GM23248 (cell line): ENCODE measurements at regions not wholly inside any gene's neighbourhood (a gene's known extent, or its start where the extent isn't known, plus 50 kb on each side); places are given as distances from the start of the nearest gene placed in this dataset.

Experiments used
- DNase-seq: peaks from one replicate; pipeline ENCODE4 v3.0.0-alpha.2; 2015
- H2AFZ ChIP-seq: fragments of 200-600 bp; sonication (generic); 2 replicates; pipeline ENCODE4 v1.6.1; 2016; ENCODE audit warnings: antibody characterized with exemption
- H3F3A ChIP-seq: fragments of 200-600 bp; sonication (generic); 2 replicates; pipeline ENCODE4 v1.6.1; 2016; ENCODE audit warnings: mild to moderate bottlenecking, antibody characterized with exemption, mixed run types; ENCODE audit not compliant: insufficient read depth
- H3K27ac ChIP-seq: fragments of 200-600 bp; sonication (generic); 2 replicates; pipeline ENCODE4 v1.5.1; 2016; ENCODE audit warnings: mild to moderate bottlenecking
- H3K27me3 ChIP-seq: fragments of 200-600 bp; sonication (generic); replicated peaks from 2 replicates; pipeline ENCODE4 v1.6.1; 2016; ENCODE audit warnings: mild to moderate bottlenecking; ENCODE audit not compliant: insufficient read depth
- H3K36me3 ChIP-seq: fragments of 200-600 bp; sonication (generic); 2 replicates; pipeline ENCODE4 v1.6.1; 2016; ENCODE audit warnings: low read depth, mild to moderate bottlenecking
- H3K4me1 ChIP-seq: fragments of 200-600 bp; sonication (generic); 2 replicates; pipeline ENCODE4 v1.6.1; 2016; ENCODE audit warnings: mild to moderate bottlenecking; ENCODE audit not compliant: insufficient read depth
- H3K4me2 ChIP-seq: fragments of 200-600 bp; sonication (generic); one replicate; pipeline ENCODE4 v1.6.1; 2016; ENCODE audit warnings: mild to moderate bottlenecking; ENCODE audit not compliant: unreplicated experiment
- H3K4me3 ChIP-seq: fragments of 200-600 bp; sonication (generic); 2 replicates; pipeline ENCODE4 v1.5.1; 2016; ENCODE audit warnings: mild to moderate bottlenecking
- H3K79me2 ChIP-seq: fragments of 200-600 bp; sonication (generic); 2 replicates; pipeline ENCODE4 v1.6.1; 2016; ENCODE audit warnings: mild to moderate bottlenecking; ENCODE audit not compliant: insufficient read depth
- H3K9ac ChIP-seq: fragments of 200-600 bp; sonication (generic); 2 replicates; pipeline ENCODE4 v1.6.1; 2016; ENCODE audit warnings: mild to moderate bottlenecking
- H3K9me2 ChIP-seq: fragments of 200-600 bp; sonication (generic); 2 replicates; pipeline ENCODE4 v1.6.1; 2016; ENCODE audit warnings: mixed run types, mild to moderate bottlenecking, moderate library complexity; ENCODE audit not compliant: insufficient read depth
- H3K9me3 ChIP-seq: fragments of 200-600 bp; sonication (generic); one replicate; pipeline ENCODE4 v1.6.1; 2017; ENCODE audit warnings: low read depth
- H4K20me1 ChIP-seq: fragments of 200-600 bp; sonication (generic); 2 replicates; pipeline ENCODE4 v1.6.0; 2016; ENCODE audit not compliant: insufficient read depth
- EZH2 ChIP-seq: fragments of 200-600 bp; sonication (generic); IDR thresholded peaks from 2 replicates; pipeline ENCODE4 v1.6.1; 2018; ENCODE audit warnings: antibody characterized with exemption, mild to moderate bottlenecking; ENCODE audit not compliant: insufficient read depth, poor library complexity, severe bottlenecking
- EZH2phosphoT487 ChIP-seq: fragments of 200-600 bp; sonication (generic); IDR thresholded peaks from 2 replicates; pipeline ENCODE4 v1.6.1; 2018; ENCODE audit warnings: antibody characterized with exemption, moderate library complexity, mild to moderate bottlenecking, low read depth; ENCODE audit not compliant: insufficient read depth
- WGBS, 2 experiments: methylation state at CpG; one replicate each; pipeline ENCODE4 v1.1.6; 2015 to 2017; ENCODE audit warnings: low lambda C conversion rate in 2 of 2, low coverage in 1 of 2; ENCODE audit errors: missing lambda C conversion rate in 2 of 2; 5-methylcytosine and 5-hydroxymethylcytosine counted together
- in situ Hi-C: fragments of 300-500 bp; cut with MboI; formaldehyde crosslinking; loops from 2 replicates; pipeline ENCODE4 v1.15.0; 2020

DNA sequence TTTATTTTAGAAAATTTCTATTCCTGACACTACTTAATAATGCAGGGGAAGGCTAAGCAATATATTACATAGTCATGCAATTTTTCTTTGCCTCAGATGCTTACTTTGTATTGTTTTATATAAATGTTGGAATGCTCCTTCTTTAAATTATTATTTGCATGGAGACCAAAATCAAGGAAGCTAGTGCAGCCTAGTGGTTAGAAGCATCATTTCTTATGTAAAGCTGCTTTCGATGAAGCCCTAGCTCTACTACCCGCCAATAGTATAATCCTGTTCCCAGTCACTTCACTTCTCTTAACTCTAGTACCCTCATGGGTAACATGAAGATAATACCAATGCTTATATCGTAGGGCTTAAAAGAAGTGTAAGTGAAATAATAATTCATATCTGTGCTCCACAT, 198.9 kb downstream of the LRATD1 start:
- peak; percentile 45 for DNase-seq
- no peaks in the 10 kb centered on the region for H3K27me3 ChIP-seq
- H3K9me3 ChIP-seq = no peaks in the 10 kb centered on the region
- H3K9ac ChIP-seq = no peak overlapping the region
- no peaks in the 10 kb centered on the region for H3K36me3 ChIP-seq
- in situ Hi-C loops = no loop called here
- no peak overlapping the region for H3K4me2 ChIP-seq
- no peaks in the 10 kb centered on the region for H3K9me2 ChIP-seq
- no peak overlapping the region for H3K27ac ChIP-seq
- no peak overlapping the region for H3K4me3 ChIP-seq
- no peaks in the 10 kb centered on the region for H4K20me1 ChIP-seq
- no peaks in the 10 kb centered on the region for H3K79me2 ChIP-seq
- H3F3A ChIP-seq = no peaks in the 10 kb centered on the region
- 51 to 63% methylated on average over 3 of the region's 3 CpGs for WGBS, 2 experiments
- peaks cover 4% of the 10 kb centered on the region; the same call in 1 of the 2 replicates for H3K4me1 ChIP-seq
- H2AFZ ChIP-seq = no peak overlapping the region
- TF ChIP-seq EZH2phosphoT487 = no peak
- no peak for TF ChIP-seq EZH2

DNA sequence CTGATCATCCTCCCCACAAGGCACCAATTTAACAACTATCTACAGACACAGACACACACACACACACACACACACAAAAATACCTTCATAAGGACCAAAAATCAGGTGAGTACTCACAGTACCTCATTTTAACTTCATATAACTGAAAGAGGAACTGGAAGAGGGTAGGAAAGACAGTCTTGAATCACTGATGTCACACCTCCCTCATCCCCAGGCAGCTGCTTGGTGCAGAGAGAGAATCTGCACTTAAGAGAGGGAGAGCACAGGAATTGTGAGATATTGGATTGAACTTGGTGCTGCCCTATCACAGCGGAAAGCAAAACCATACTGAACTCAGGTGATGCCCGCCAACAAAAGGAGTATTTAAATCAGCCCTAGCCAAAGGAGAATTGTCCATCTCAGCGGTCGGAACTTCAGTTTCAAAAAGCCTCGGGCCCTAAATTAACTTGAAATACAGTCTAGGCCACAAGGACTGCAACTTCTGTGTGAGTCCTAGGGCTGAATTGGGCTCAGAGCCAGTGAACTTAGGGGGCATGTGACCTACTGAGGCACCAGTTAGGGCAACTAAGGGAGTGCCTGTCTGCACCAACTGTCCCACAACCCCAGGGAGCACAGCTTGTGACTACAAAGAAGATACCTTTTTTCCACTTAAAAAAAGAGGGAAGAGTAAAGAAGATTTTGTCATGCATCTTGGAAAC, 211.1 kb downstream of the LRATD1 start:
- H3K27me3 ChIP-seq = no peaks in the 10 kb centered on the region
- no peak overlapping the region for H3K27ac ChIP-seq
- DNase-seq = no peak
- H3K36me3 ChIP-seq = no peaks in the 10 kb centered on the region
- no peaks in the 10 kb centered on the region for H3K4me1 ChIP-seq
- H3K9ac ChIP-seq = no peak overlapping the region
- in situ Hi-C loops = no loop called here
- no peaks in the 10 kb centered on the region for H3K9me3 ChIP-seq
- H3K79me2 ChIP-seq = no peaks in the 10 kb centered on the region
- no peak overlapping the region for H3K4me2 ChIP-seq
- TF ChIP-seq EZH2phosphoT487 = no peak
- TF ChIP-seq EZH2 = no peak
- H3K9me2 ChIP-seq = no peaks in the 10 kb centered on the region
- 39 to 54% methylated on average over 5 of the region's 5 CpGs for WGBS, 2 experiments
- H2AFZ ChIP-seq = no peak overlapping the region
- H3F3A ChIP-seq = no peaks in the 10 kb centered on the region
- no peaks in the 10 kb centered on the region for H4K20me1 ChIP-seq
- H3K4me3 ChIP-seq = no peak overlapping the region

DNA sequence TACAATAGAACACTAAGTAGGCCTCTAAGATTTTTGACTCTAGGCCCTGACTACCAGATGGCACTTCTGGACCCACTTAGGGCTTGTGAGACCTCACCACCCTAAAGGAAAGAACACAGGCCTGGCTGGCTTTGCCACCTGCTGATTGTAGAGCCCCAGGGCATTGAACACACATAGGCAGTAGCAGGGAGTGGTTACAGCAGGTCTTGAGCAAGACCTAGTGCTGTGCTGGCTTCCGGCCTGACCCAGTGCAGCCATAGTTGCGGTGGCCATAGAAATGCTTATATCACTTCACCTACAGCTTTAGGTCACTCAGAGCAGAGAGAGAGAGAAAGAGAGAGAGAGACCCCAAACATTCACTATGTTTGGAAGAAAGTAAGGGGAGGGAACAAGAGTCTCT, 223.2 kb downstream of the LRATD1 start:
- in situ Hi-C loops = no loop called here
- WGBS, 2 experiments = 62 to 87% methylated on average over 2 of the region's 2 CpGs

GRCh38 chr2:14861181-14861580, 228.7 kb downstream of the LRATD1 start:
- 11 to 12% methylated on average over 3 of the region's 3 CpGs for WGBS, 2 experiments
- H3F3A ChIP-seq = no peaks in the 10 kb centered on the region
- no peak overlapping the region for H2AFZ ChIP-seq
- no peaks in the 10 kb centered on the region for H3K36me3 ChIP-seq
- no peaks in the 10 kb centered on the region for H4K20me1 ChIP-seq
- no peak for DNase-seq
- no peaks in the 10 kb centered on the region for H3K27me3 ChIP-seq
- no peaks in the 10 kb centered on the region for H3K79me2 ChIP-seq
- no peak overlapping the region for H3K4me2 ChIP-seq
- H3K9ac ChIP-seq = no peak overlapping the region
- TF ChIP-seq EZH2phosphoT487 = no peak
- TF ChIP-seq EZH2 = no peak
- in situ Hi-C loops = no loop called here
- no peak overlapping the region for H3K27ac ChIP-seq
- no peak overlapping the region for H3K4me3 ChIP-seq
- no peaks in the 10 kb centered on the region for H3K9me2 ChIP-seq
- no peaks in the 10 kb centered on the region for H3K4me1 ChIP-seq
- no peaks in the 10 kb centered on the region for H3K9me3 ChIP-seq

More for the DNA sequence above, 223.2 kb downstream of the LRATD1 start:
- DNase-seq = no peak
- H3K9me2 ChIP-seq = no peaks in the 10 kb centered on the region
- H3K9me3 ChIP-seq = no peaks in the 10 kb centered on the region
- H3K4me1 ChIP-seq = no peaks in the 10 kb centered on the region
- H3K9ac ChIP-seq = no peak overlapping the region
- H4K20me1 ChIP-seq = no peaks in the 10 kb centered on the region
- H3K4me3 ChIP-seq = no peak overlapping the region
- no peaks in the 10 kb centered on the region for H3K36me3 ChIP-seq
- no peaks in the 10 kb centered on the region for H3K79me2 ChIP-seq
- no peak overlapping the region for H2AFZ ChIP-seq
- H3K4me2 ChIP-seq = no peak overlapping the region
- no peak overlapping the region for H3K27ac ChIP-seq
- TF ChIP-seq EZH2phosphoT487 (no peak), EZH2 (no peak)
- H3F3A ChIP-seq = no peaks in the 10 kb centered on the region
- H3K27me3 ChIP-seq = no peaks in the 10 kb centered on the region
